ENCODE measurements at regions not wholly inside any gene's neighbourhood (a gene's known extent, or its start where the extent isn't known, plus 50 kb on each side); places are given as distances from the start of the nearest gene placed in this dataset.
"Not testable (repeated sequence)": the region's sequence is repeated elsewhere in the genome, so short reads cannot be mapped to it uniquely, and the experiment has no call there.

DNA sequence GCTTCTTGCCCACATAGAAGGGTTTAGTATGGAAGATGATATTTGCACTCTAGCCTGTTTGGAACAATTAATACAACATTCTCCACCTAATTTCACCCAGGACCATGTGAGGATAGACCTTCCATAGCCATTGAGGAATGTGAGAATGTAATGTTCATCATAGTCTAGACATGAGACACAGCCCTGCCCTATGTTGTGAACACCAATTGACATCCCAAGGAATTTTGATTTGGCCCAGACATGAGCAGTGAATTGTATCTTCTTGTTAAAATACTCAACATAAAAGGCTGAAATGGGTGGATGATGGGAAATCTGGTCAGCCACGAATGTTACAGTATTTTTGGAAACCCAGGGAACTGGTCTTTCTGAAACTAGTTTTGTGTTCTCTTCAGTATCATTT lies 892.3 kb upstream of the CHORDC1 start:
- no peak for DNase-seq (ENCODE audit: low read depth in 4 of 4, low spot score in 2 of 4)

DNA sequence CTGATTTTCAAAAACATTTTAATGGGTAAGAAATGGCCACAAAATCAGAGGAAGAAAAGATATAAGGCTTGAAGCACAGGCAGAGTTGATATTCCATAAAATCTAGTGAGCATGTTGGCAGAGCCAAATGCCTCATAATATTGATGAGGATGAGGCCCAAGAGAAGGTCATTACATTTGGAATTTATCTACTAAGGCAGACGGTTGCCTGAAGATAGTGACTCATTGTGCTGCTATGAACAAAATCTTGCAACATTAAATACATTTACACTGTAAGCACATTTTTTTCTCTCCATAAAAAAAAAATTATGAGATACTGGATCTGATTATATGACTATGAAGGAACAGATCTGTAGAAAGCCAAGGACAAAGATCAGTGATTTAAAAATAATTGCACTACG lies 881.4 kb upstream of the CHORDC1 start:
- DNase-seq (ENCODE audit: low read depth in 4 of 4, low spot score in 2 of 4): no peak

DNA sequence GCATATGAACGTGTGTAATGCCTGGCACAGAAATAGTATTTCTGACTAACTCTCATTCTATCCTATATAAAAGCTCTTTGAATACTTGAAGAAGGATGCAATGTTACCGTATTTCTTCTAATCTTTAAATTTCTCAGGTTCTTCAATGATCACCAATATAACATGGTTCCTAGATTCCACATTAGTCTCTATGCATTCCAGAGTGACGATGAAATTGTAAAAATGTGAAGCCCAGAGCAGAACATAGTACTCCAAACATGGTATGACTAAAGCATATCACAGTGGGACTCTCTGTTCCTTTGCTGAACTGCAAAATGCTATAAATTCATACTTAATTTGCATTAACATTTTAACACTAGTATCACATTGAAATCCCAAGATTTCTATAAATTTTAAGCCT lies 877.6 kb upstream of the CHORDC1 start:
- no peak for DNase-seq (ENCODE audit: low read depth in 4 of 4, low spot score in 2 of 4)

DNA sequence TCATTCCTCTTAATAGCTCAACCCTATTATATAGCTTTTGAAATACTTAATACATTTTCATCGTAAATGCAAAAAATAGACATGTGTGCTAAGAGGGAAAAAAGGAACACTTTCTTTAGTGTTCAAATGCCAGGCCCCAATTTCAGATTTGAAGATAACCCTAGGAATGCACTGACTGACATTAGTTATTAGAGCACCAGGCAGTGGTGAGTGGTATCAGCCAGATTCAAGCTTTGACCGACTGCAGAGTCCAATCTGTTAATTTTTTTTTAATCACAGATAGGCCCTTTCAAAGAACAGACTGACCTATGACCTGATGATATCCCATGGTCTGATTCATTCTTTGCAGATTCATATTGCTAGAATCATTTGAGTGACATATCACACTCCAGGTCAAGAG lies 874.2 kb upstream of the CHORDC1 start:
- DNase-seq (ENCODE audit: low read depth in 4 of 4, low spot score in 2 of 4): no peak

DNA sequence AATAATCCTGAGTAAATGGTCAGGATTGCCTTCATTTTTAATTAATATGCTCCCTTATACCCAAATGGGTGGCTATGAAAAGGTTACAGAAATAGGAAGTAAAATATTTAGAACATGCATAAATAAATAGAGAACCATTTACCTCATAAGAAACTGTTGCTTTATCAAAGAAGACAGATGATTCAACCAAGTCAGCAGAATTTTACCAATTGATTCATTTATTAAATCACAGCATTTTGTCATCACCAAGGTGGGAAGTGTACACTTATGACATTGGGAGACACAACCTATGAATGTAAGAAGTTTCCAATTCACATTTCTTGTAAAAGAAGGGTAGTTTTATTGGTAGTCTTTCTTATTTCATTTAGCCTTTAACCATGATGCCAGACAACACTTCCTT lies 870.3 kb upstream of the CHORDC1 start:
- no peak for DNase-seq (ENCODE audit: low read depth in 4 of 4, low spot score in 2 of 4)

DNA sequence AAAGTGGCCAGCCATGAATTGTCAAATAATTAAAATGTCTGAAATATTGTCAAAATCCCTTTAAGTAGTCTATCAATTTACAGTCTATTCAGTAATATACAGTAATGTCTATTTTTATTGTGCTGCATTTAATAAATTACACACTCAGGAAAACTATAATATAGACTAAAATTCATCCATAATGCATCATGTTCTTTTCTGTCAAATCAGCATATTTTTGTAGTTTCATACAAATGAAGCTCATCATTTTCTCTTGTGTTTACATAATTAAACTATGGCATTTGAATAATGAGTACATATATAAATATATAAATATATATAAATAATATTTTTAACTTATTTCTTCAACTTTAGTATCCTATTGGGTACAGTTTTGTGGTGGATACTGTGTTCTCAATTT lies 868.7 kb upstream of the CHORDC1 start:
- no peak for DNase-seq (ENCODE audit: low read depth in 4 of 4, low spot score in 2 of 4)

DNA sequence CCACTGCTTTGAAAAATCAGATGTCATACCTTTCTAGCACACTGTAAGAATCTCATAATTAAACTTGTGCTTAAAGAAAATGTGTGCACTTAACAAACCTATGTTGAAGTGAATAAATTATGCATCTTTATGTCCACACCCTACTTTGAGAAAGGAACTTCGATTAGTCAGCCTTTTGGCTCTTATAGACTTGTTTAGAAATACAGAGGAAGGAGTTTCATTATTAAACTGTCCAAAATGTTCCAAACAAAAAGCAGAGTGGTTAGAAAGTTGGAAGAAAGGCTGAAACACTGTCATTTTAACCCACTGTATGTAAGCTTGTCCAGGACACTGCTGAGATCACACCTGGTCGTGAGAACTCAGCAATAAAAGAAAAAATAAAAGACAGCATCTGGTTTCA lies 863.2 kb upstream of the CHORDC1 start:
- DNase-seq (ENCODE audit: low read depth in 4 of 4, low spot score in 2 of 4): no peak

DNA sequence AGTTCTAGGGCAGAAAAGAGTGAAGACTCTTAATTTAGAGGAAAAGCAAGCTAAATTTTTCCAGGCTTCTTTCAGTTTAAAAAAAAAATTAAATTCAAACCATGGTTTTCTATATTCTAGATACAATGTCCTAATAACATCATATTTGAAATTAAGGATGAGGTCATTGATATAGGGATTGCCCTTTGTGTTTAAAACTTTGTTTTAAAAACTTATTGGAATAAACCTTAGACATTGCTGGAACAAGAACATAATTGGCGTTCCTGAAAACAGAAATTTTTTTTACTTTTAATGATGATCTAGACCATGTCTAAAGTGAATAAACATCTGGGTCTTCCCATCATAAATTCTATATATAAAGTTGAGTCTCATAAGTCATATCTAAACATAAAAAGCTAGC lies 859.4 kb upstream of the CHORDC1 start:
- no peak for DNase-seq (ENCODE audit: low read depth in 4 of 4, low spot score in 2 of 4)

DNA sequence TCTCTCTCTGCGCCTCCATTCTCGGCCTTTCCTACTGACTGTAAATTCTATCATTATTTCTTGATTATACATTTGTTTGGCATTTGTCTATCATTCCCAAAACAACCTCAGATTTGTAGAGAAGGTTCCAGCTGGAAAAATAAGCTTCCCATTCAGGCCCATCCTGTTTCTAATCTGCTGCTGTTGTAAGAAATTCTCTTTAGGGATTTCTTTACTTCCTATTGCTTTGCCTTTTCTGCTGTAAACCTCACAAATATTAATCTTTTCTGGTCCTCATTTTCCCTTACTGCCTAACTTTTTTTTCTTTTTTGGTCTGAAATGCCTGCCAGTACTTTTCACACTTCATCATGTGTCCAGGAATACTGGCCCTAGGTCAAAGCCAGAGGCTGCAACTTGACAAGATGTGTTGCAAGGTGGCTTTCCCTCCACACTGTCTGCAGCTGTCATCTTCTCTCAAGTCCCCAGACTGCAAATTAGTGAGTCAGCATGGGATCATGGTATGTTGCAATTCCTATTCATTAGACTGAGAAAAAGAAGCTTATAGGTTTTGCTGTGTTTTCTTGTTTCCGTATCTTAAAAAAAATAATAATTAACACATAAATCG lies 858.7 kb upstream of the CHORDC1 start:
- no peak for DNase-seq (ENCODE audit: low read depth in 4 of 4, low spot score in 2 of 4)

DNA sequence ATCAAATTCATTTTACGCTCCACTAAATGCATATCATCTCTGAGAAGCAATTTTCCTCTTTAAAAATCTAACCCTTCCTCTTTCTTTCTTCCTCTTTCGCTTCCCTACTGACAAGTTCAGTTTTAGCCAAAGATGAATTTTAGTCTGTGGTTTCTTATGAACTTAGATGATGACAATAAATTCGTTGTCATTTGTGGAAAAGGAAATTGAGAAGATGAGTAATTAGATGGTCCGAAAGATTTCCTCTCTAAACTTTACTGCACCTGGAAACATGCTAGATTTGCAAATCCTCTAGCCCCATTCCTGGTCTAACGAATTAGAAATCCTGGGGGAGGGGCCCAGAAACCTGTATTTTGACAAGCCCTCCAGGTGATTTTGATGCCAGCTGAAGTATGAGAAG lies 855.4 kb upstream of the CHORDC1 start:
- no peak for DNase-seq (ENCODE audit: low read depth in 4 of 4, low spot score in 2 of 4)

DNA sequence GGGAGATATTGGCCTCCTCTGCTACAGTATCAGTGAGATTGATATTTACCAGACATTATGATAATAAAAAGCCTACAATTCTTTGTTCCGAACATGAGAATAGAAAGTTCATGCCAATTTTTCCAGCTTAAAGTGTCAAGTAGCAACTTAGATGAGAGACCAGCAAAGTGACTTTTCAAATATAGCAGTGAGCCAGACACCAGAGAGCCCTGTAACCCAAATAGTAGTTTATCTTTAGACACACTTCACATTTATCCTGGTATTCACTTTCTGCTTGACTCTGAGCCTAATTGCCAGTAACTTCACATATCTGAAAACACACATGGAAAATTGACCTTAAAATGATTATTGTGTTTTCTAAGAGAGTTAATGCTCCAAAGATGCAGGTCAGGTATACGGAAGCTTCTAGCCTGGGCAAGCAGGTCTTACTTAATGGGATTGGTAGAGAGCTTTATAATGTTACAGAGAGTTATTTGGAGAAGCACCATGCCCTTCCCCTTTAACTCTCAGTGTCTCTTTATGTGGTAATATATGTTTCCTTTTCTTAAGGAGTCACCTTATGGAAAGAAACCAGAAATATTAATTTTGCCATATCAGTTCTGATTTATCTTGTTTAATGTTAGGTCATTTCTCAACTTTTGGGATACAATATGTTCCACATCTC lies 852.3 kb upstream of the CHORDC1 start:
- no peak for DNase-seq (ENCODE audit: low read depth in 4 of 4, low spot score in 2 of 4)

DNA sequence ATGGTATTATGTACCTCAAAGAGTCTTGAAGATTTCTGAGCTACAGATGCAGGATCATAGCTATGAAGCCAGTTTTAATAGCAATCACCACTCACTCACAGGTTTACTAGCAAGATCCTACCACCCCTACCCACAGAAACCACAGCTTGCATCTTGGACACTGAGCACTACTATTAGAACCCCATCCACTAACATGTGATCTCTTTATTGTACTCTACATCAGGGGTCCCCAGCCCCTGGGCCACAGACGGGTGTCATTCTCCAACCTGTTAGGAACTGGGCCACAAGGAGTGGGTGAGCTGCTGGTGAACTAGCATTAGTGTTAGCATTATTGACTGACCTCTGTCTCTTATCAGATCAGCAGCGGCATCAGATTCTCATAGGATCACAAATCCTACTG lies 844.8 kb upstream of the CHORDC1 start:
- DNase-seq (ENCODE audit: low read depth in 4 of 4, low spot score in 2 of 4): no peak

DNA sequence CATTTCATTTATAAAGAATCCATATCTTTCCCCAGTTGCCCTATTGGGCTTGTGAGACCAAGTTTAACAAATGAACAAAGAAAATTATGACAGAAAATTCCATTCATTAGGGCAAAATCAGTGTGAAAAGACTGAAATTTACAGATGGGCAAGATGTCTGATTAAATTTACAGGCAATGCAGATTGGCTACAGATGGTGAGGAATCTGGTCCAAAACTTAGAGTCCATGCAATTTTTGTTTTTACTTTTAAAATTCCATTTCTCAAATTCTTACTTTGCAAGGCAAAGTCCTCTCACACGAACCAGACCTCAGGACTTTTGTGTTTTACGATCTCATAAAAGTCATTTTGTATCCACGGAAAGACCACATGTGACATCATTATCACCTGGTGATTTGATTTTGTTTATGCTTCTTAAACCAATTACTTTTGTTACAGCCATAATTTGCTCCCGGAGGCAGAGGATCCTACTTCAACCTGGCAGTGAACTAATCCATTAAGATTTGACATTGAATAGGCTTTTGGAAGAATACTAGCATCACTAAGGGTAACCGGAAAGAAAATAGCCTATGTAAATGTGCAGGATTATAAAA lies 843.7 kb upstream of the CHORDC1 start:
- DNase-seq (ENCODE audit: low read depth in 4 of 4, low spot score in 2 of 4): no peak

DNA sequence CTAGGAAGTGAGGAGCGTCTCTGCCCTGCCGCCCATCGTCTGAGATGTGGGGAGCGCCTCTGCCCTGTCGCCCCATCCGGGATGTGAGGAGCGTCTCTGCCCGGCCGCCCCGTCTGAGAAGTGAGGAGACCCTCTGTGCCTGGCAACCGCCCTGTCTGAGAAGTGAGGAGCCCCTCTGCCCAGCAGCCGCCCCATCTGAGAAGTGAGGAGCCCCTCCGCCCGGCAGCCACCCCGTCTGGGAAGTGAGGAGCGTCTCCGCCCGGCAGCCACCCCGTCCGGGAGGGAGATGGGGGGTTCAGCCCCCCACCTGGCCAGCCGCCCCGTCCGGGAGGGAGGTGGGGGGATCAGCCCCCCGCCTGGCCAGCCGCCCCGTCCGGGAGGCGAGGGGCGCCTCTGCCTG lies 840.5 kb upstream of the CHORDC1 start:
- DNase-seq (ENCODE audit: low read depth in 4 of 4, low spot score in 2 of 4): not testable (repeated sequence)

DNA sequence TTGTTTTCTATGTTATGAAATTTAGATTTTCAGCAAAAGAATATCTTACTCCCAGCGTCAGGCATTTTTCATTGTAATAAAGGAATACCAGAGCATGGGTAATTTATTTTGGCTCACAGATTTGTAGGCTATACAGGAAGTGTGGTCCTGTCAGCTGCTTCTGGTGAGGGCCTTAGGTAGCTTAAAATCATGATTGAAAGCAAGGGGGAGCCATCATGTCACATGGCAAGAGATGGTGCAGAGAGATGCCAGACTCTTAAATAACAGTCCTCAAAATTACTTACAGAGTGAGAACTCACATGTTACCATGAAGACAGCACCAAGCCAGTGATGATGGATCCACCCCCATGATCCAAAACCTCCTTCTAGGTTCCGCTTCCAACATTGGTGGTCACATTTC lies 825.0 kb upstream of the CHORDC1 start:
- DNase-seq (ENCODE audit: low read depth in 4 of 4, low spot score in 2 of 4): no peak

DNA sequence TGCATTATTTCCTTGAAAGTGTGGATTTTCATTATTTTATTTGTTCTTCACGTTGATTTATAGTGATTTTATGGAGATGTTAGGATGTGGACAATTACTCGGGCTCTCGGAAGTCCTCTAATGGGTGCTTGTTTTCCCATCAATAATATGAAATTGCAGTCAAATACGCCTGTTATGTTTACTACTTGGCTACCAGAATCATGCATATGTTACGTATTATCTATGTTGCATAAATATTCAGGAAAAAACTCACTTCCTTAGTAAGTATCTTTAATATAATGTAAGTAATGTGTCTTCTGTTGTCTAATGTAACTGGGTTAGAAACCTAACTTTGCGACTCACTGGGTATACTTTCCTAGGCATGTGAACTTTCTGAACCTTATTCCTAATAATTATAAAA lies 823.4 kb upstream of the CHORDC1 start:
- DNase-seq (ENCODE audit: low read depth in 4 of 4, low spot score in 2 of 4): no peak

DNA sequence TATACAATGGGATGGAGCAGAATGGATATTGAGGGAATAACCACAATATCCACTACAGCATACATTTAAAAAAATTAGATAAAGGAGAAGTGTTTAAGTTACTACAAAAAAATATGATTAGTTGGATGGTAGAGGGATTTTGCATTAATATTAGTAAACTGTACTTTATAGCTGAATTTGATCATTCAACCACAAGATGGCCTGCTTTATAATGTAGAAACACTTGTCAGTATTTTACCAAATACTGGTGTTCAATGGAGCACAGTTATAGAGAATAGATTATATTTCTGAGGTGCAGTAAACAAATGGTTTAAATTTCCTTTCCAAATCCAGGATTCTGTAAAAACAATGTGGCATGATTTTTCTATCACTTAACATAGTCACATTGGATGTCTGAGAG lies 818.8 kb upstream of the CHORDC1 start:
- DNase-seq (ENCODE audit: low read depth in 4 of 4, low spot score in 2 of 4): no peak

DNA sequence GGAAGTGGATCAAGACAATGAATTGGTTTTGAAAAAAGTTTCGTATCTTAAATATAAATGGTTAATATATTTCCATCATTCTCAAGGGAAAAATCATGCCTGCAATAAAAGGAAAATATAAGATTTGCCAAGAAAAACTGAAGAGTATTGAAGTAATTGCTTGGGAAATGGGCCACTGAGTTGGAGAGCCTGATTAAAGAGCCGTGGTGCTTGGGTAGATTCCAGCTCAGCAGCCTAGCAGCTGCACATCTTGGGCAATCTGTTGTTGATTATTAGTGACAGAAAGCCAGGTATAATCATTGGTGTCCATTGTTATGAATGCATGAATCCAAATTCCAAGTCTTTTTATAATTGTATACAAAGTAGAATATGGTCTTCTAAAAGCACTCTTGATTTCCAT lies 800.9 kb upstream of the CHORDC1 start:
- no peak for DNase-seq (ENCODE audit: low read depth in 4 of 4, low spot score in 2 of 4)

DNA sequence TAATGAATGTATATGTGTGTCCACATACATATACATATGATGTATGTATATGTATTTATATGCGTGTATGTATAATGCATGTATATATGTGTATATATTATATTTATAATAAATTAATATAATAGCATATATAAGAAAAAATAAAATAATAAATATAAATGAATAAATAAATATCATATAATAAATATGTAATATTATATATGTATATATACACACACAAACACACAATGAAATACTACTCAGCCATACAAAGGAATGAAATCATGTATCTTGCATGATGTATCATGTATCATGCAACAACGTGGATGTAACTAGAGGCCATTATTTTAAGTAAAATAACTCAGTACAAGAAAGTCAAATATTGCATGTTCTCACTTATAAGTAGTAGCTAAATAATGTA lies 788.7 kb upstream of the CHORDC1 start:
- no peak for DNase-seq (ENCODE audit: low read depth in 4 of 4, low spot score in 2 of 4)

DNA sequence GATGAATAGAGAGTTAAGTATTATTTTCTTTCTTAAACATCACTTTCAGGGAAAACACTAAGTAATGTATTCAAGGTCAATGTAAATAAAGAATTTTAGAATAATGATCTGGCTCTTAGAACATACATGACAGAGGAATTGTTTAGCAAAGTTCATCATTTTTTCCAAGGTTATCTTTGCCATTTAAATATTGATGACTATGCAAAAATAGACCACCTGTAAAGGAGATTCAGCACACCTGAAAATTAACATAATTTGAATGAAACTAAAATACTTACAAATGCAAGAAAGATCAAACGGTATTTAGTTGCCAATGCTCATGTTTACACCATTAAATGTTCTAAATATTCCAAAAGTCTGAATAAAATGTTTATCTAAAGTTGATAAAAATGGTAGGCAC lies 782.6 kb upstream of the CHORDC1 start:
- no peak for DNase-seq (ENCODE audit: low read depth in 4 of 4, low spot score in 2 of 4)

DNA sequence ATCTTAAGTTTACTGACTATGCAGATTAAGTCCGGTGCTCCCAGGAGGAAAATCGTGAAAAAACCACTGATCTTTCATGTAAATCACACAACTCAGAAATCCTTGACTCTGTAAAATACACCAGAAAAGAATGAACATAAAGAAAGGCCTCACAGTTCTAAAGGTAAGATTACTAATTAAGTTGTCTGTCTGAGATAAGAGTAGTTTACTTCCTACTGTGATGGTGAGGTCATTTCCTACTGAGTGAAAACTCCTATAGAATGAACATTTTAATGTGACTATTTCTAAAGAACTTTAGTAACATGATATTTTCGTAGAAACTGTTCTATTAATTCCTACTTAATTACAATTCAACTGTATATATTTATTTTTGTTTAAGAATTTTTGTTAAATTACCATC lies 774.4 kb upstream of the CHORDC1 start:
- no peak for DNase-seq (ENCODE audit: low read depth in 4 of 4, low spot score in 2 of 4)

DNA sequence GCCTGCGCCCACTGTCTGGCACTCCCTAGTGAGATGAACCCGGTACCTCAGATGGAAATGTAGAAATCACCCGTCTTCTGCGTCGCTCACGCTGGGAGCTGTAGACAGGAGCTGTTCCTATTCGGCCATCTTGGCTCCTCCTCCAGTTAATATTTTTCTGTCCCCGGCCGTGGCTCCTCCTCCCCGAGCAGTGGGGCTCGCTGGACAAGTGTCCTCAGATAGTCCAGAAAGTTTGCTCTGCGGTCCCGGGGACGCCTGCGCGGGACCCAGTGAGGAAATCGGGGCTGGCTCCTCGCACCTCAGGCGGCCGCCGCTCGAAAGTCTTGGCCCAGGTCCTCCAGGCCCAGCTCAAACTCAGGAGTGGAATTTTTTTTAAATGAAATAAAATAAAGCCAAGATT lies 749.3 kb upstream of the CHORDC1 start:
- DNase-seq (ENCODE audit: low read depth in 4 of 4, low spot score in 2 of 4): not testable (repeated sequence)

DNA sequence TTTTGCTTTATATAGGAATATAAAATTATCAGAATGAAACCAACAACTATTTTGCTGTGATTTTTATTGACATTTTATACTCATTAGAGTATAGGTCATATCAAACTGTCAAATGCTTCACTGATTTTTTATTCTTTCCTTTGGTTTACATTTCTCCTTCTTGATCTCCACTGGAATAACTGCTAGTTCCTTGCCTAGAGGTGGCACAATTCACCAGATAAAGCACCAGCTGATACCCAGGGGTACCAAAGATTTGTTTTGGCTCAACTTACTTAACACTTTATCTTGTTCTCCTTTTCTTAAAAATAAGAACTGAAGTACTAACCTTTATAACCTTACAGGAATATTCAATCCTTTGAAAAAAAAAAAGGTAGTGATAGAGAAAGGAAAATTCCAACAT lies 725.1 kb upstream of the CHORDC1 start:
- DNase-seq (ENCODE audit: low read depth in 4 of 4, low spot score in 2 of 4): no peak

All from left renal cortex interstitium (tissue), 4 donors.